ENCODE measurements at regions not wholly inside any gene's neighbourhood (a gene's known extent, or its start where the extent isn't known, plus 50 kb on each side); places are given as distances from the start of the nearest gene placed in this dataset.
"Not testable (repeated sequence)": the region's sequence is repeated elsewhere in the genome, so short reads cannot be mapped to it uniquely, and the experiment has no call there.

DNA sequence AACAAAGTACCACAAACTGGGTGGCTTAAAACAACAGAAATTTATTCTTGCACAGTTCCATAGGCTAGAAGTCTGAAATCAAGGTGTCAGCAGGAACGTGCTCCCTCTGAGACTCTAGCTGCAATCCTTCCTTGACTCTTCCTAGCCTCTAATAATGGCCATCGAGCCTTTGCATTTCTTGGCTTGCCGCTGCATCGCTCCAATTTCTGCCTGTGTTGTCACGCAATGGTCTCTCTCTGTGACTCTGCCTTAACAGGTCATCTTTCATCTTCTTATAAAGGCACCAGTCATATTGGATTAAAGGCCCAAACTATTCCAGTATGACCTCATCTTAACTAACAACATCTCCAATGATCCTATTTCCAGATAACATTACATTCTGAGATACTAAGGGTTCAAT lies 61.0 kb upstream of the FNDC3B start:
- Histone ChIP-seq H3K9me3 (no peaks in the 10 kb centered on the region), H3K4me3 (no peak overlapping the region), H3K36me3 (no peaks in the 10 kb centered on the region), H3K27ac (no peak overlapping the region), H3K4me1 (peaks cover 0 to 8% (median 0%) of the 10 kb centered on the region in 4 donors), H3K27me3 (no peaks in the 10 kb centered on the region)
- TF ChIP-seq, protein P1, sequence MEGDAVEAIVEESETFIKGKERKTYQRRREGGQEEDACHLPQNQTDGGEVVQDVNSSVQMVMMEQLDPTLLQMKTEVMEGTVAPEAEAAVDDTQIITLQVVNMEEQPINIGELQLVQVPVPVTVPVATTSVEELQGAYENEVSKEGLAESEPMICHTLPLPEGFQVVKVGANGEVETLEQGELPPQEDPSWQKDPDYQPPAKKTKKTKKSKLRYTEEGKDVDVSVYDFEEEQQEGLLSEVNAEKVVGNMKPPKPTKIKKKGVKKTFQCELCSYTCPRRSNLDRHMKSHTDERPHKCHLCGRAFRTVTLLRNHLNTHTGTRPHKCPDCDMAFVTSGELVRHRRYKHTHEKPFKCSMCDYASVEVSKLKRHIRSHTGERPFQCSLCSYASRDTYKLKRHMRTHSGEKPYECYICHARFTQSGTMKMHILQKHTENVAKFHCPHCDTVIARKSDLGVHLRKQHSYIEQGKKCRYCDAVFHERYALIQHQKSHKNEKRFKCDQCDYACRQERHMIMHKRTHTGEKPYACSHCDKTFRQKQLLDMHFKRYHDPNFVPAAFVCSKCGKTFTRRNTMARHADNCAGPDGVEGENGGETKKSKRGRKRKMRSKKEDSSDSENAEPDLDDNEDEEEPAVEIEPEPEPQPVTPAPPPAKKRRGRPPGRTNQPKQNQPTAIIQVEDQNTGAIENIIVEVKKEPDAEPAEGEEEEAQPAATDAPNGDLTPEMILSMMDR (IDR thresholded peaks at IDR 0.05) = no peak
- intact Hi-C loops (cut with DNase I; ENCODE audit: low total_unique reads) = no loop called here
- DNase-seq = no peak

DNA sequence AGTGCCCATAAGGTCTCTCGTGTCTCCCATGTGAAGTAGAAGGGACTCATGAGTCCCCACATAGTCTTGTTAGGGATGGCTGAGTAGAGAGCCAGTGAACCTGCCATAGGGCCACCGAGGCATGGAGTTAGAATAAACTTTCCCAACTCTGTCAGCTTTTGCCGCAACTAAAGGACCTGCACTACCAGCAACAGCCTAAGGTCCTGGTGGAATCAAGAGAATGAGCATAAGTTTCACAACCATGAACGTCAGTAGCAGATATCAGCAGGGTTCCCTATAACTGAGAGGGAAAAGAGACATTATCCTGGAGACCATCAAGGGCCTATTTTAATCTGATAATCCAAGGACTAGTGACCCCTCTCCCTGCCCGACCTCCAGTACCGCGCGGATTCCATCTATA lies 60.3 kb upstream of the FNDC3B start:
- DNase-seq = no peak
- TF ChIP-seq, protein P1 (IDR thresholded peaks at IDR 0.05) = no peak
- H3K4me1 ChIP-seq = peaks cover 0 to 8% (median 0%) of the 10 kb centered on the region in 4 donors
- H3K27me3 ChIP-seq = no peaks in the 10 kb centered on the region
- H3K27ac ChIP-seq = no peak overlapping the region
- no peak overlapping the region for H3K4me3 ChIP-seq
- H3K9me3 ChIP-seq = no peaks in the 10 kb centered on the region
- H3K36me3 ChIP-seq = no peaks in the 10 kb centered on the region
- intact Hi-C loops (cut with DNase I; ENCODE audit: low total_unique reads) = no loop called here

DNA sequence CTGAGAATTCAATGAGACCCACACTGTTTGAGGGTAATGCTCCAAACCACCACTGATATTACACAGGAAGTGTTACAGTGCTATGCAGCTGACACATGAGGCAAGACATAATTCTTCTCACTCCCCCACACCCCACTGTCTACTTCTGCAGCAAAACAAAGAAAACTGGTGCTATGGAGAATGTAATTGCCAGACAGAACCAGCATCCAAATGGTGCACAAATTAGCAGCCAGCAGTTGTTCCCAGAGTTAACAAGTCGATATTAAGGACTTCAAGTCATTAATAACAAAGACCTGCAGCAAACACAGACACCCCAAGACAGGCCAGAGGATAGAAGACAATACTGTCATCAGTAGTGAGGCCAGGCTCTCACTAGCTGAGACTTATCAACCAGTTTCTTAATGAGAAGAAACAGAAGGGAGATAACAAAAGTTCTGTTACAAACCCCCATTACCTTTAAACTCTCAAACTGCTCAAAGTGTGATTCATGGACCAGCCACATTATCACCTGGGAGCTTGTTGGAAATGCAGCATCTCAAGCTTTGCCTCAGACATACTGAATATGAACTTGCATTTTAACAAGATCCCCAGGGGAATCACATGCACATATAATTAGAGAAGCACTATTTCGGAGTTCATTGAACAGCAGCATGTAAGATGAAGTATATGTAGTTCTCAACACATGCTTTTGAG lies 58.7 kb upstream of the FNDC3B start:
- H3K27me3 ChIP-seq = no peaks in the 10 kb centered on the region
- H3K27ac ChIP-seq = no peak overlapping the region
- intact Hi-C loops (cut with DNase I; ENCODE audit: low total_unique reads) = no loop called here
- no peaks in the 10 kb centered on the region for H3K36me3 ChIP-seq
- TF ChIP-seq, protein P1 (IDR thresholded peaks at IDR 0.05) = no peak
- H3K4me1 ChIP-seq = peaks cover 0 to 8% (median 0%) of the 10 kb centered on the region in 4 donors
- DNase-seq = no peak
- no peak overlapping the region for H3K4me3 ChIP-seq
- H3K9me3 ChIP-seq = no peaks in the 10 kb centered on the region

DNA sequence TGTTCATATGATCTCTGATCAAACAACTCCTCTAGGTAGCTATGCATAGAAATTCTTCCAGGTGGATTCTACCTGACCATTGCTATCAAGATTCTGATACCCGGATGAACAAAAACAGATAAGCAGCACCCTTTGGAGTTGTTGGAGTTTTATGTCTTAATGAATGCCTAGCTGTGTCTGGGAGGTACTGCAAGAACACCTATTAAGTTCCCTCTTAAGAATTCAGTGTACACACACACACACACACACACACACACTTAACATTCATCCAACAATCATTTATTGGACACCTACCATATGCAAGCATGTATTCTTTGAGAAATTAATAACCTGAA lies 58.1 kb upstream of the FNDC3B start:
- intact Hi-C loops (cut with DNase I; ENCODE audit: low total_unique reads) = no loop called here
- TF ChIP-seq, protein P1 (IDR thresholded peaks at IDR 0.05) = no peak

DNA sequence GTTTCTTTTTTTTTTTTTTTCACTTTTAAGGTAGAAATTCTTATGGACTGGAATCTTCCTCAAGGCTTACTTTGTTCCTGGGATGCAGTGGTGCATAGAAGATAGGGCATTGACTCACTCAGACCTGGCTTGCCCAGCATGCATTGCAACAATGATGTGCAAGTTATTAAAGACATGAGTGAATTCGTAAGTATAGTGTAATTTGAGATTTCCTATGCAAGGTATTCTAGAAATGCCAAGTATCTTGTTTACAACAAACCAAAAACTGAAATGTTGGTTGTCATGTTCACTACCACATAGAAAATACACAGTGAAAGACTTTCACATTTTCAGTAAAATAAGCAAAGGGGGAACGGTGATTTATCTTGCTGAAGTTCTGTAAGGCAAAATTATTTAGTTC lies 56.5 kb upstream of the FNDC3B start:
- no peaks in the 10 kb centered on the region for H3K27me3 ChIP-seq
- no peaks in the 10 kb centered on the region for H3K9me3 ChIP-seq
- no peak overlapping the region for H3K4me3 ChIP-seq
- intact Hi-C loops (cut with DNase I; ENCODE audit: low total_unique reads) = no loop called here
- no peaks in the 10 kb centered on the region for H3K36me3 ChIP-seq
- no peak for DNase-seq
- TF ChIP-seq, protein P1 (IDR thresholded peaks at IDR 0.05) = no peak
- no peak overlapping the region for H3K27ac ChIP-seq
- peaks cover 0 to 5% (median 1%) of the 10 kb centered on the region in 4 donors for H3K4me1 ChIP-seq

More for the DNA sequence above, 58.1 kb upstream of the FNDC3B start:
- DNase-seq = no peak
- Histone ChIP-seq H3K27ac (no peak overlapping the region), H3K4me3 (no peak overlapping the region), H3K36me3 (no peaks in the 10 kb centered on the region), H3K27me3 (no peaks in the 10 kb centered on the region), H3K4me1 (peaks cover 0 to 6% (median 0%) of the 10 kb centered on the region in 4 donors), H3K9me3 (no peaks in the 10 kb centered on the region)

DNA sequence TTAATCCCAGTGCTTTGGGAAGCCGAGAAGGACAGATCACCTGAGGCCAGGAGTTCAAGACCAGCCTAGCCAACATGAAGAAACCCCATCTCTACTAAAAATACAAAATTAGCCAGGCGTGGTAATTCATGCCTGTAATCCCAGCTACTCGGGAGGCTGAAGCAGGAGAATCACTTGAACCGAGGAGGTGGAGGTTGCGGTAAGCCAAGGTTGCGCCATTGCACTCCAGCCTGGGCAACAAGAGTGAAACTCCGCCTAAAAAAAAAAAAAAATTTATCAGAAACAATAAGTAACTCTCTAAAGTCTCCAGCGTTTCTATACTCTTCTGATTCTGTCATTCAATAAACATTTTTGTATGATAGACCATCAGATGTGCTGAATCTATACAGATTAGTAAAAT lies 55.7 kb upstream of the FNDC3B start:
- H3K9me3 ChIP-seq; H3K4me1 ChIP-seq; H3K4me3 ChIP-seq; H3K27ac ChIP-seq; H3K27me3 ChIP-seq; H3K36me3 ChIP-seq; intact Hi-C loops (cut with DNase I; ENCODE audit: low total_unique reads); DNase-seq: not testable (repeated sequence)

Data from tibial artery (tissue), 4 donors.